Immature natural killer cell (primary cell): ENCODE measurements at regions not wholly inside any gene's neighbourhood (a gene's known extent, or its start where the extent isn't known, plus 50 kb on each side); places are given as distances from the start of the nearest gene placed in this dataset.

Experiments used
- DNase-seq, 3 donors: peaks; one replicate each; pipeline ENCODE4 v3.0.0; 2022; ENCODE audit warnings: mixed read lengths in 1 of 3
- H3K27ac Mint-ChIP-seq, 6 donors: one replicate each; pipeline ENCODE4 v1.8.0; 2020; ENCODE audit warnings: mixed read lengths in 6 of 6, mild to moderate bottlenecking in 5 of 6, inconsistent platforms in 4 of 6, moderate library complexity in 3 of 6
- H3K27me3 Mint-ChIP-seq, 3 donors: one replicate each; pipeline ENCODE4 v1.8.0; 2020 to 2021; ENCODE audit warnings: low read depth in 3 of 3, mild to moderate bottlenecking in 3 of 3, mixed read lengths in 3 of 3, moderate library complexity in 3 of 3, inconsistent platforms in 1 of 3
- H3K36me3 Mint-ChIP-seq, 3 donors: one replicate each; pipeline ENCODE4 v1.8.0; 2020; ENCODE audit warnings: mixed read lengths in 3 of 3, inconsistent platforms in 2 of 3, mild to moderate bottlenecking in 2 of 3
- H3K4me1 Mint-ChIP-seq, 2 donors: one replicate each; pipeline ENCODE4 v1.8.0; 2020; ENCODE audit warnings: inconsistent platforms in 2 of 2, mild to moderate bottlenecking in 2 of 2, mixed read lengths in 2 of 2, moderate library complexity in 1 of 2
- H3K4me3 Mint-ChIP-seq, 5 donors: one replicate each; pipeline ENCODE4 v1.8.0; 2020; ENCODE audit warnings: mild to moderate bottlenecking in 5 of 5, mixed read lengths in 5 of 5, inconsistent platforms in 3 of 5, moderate library complexity in 3 of 5
- H3K9me3 Mint-ChIP-seq, 6 donors: one replicate each; pipeline ENCODE4 v1.8.0; 2020; ENCODE audit warnings: mild to moderate bottlenecking in 6 of 6, mixed read lengths in 6 of 6, inconsistent platforms in 4 of 6, moderate library complexity in 3 of 6

DNA sequence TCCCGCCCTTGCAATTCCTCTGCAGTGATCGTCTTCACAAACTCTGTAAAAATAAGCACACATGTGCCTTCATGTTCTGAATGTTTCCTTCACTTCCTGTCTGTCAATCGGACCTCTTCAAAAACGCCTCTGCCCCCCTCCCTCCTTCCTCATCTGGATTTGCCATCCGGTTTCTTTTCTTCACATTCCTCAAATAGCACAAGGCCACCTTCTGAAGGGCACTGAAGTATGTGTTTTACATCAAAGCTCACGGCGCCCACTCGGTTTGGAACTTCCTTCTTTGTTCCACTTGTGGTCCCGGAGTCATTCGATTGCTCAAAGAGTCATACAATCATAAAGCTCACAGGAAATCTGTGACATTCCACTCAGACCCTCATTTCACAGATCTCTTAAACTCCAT, 758.1 kb upstream of the SALL3 start:
- Mint-ChIP-seq H3K4me1 (no peaks in the 10 kb centered on the region), H3K27ac (no peak overlapping the region), H3K27me3 (peaks cover 0 to 5% (median 3%) of the 10 kb centered on the region in 3 donors), H3K36me3 (no peaks in the 10 kb centered on the region), H3K9me3 (peaks cover 0 to 6% (median 1%) of the 10 kb centered on the region in 6 donors), H3K4me3 (no peak overlapping the region)
- DNase-seq, result no peak

DNA sequence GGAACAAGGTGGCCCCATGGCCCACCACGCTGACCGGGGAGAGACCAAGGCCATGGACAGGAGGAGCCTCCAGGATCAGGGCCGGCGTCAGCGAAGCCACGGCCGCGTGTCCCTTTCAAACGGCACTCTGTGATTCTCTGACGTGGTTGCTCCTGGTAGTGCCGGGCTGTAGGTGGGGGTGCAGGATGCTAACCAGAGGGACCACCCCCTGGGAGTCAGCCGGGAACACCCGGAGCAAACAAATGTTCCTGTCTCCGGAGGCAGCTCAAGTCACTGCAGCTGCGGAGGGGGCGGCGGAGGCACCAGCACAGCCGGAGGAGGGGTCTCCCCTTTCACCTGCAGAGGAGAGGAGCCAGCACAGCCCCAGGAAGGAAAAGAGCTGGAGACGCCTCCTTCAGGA, 750.6 kb upstream of the SALL3 start:
- Mint-ChIP-seq H3K27ac (no peak overlapping the region), H3K27me3 (peaks cover 0 to 6% (median 0%) of the 10 kb centered on the region in 3 donors), H3K36me3 (no peaks in the 10 kb centered on the region), H3K9me3 (peaks cover 0 to 7% (median 2%) of the 10 kb centered on the region in 6 donors), H3K4me3 (no peak overlapping the region), H3K4me1 (no peaks in the 10 kb centered on the region)
- DNase-seq, result no peak

DNA sequence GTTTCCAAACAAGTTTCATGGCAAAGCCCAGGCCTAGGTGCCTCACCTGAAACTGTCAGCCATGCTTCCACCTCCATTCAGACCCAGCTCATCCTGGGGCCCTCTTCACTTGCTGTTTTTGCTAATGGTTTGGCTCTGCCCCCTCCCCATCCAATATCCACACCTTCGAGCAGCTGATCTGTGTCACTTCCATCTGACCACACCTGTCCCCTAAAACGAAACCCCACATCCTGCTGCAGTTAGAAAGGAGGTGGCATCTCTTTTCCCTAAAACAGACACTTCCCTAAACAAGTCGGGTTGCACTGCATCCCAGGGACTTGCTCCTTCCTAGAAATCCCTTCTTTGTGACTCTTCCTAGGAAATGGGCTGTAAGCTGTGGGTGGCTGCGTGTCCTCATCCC, 748.7 kb upstream of the SALL3 start:
- Mint-ChIP-seq H3K27ac (no peak overlapping the region), H3K9me3 (peaks cover 0 to 7% (median 0%) of the 10 kb centered on the region in 6 donors), H3K27me3 (peaks cover 0 to 6% (median 0%) of the 10 kb centered on the region in 3 donors), H3K36me3 (no peaks in the 10 kb centered on the region), H3K4me1 (no peaks in the 10 kb centered on the region), H3K4me3 (no peak overlapping the region)
- DNase-seq, result no peak

DNA sequence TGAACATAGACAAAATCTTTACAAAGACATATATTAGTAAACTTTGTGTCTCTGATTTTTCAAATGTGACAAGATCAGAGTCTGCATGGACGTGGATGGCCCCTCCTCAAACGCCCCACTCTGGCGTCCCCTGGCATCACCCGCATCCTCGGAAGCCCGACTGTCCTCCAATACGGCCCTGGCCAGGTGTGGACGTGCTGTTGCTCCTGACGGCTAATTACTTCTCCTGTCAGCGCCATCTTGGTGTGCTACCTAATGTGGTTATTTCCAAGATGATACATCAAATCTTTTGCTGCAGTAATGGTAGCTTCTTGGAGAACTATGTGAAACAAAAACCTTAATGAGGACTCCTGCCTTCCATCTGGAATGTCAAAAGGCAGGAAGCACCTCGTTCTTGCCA, 747.4 kb upstream of the SALL3 start:
- Mint-ChIP-seq H3K4me3 (no peak overlapping the region), H3K27ac (no peak overlapping the region), H3K27me3 (peaks cover 0 to 3% (median 0%) of the 10 kb centered on the region in 3 donors), H3K9me3 (peaks cover 0 to 7% (median 0%) of the 10 kb centered on the region in 6 donors), H3K4me1 (no peaks in the 10 kb centered on the region), H3K36me3 (no peaks in the 10 kb centered on the region)
- DNase-seq, result no peak

DNA sequence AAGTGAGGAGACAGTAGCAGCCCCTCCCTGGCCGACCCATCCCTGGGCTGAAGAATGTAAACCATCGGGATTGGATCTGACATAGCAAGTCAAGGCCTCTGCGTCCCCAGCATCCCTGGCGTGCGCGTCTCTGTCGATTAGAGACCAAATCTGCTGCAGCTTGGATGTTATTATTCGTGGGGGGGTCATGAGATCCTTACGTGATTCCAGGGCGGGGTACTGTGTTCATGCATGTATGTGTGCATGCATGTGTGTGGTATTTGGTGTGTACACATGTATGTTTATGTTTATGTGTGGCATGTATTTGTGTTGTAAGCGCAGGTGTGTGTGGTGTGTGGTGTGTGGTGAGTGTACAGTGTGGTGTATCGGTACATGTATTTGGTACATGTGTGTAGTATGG, 741.8 kb upstream of the SALL3 start:
- Mint-ChIP-seq H3K9me3 (peaks cover 0 to 6% (median 2%) of the 10 kb centered on the region in 6 donors), H3K4me1 (peaks cover 0 to 6% of the 10 kb centered on the region in 2 donors), H3K4me3 (peak overlapping the region in 1 of 5 donors; percentile 9), H3K36me3 (peaks cover 0 to 4% (median 0%) of the 10 kb centered on the region in 3 donors), H3K27me3 (peaks cover 0 to 6% (median 1%) of the 10 kb centered on the region in 3 donors), H3K27ac (no peak overlapping the region)
- no peak for DNase-seq

DNA sequence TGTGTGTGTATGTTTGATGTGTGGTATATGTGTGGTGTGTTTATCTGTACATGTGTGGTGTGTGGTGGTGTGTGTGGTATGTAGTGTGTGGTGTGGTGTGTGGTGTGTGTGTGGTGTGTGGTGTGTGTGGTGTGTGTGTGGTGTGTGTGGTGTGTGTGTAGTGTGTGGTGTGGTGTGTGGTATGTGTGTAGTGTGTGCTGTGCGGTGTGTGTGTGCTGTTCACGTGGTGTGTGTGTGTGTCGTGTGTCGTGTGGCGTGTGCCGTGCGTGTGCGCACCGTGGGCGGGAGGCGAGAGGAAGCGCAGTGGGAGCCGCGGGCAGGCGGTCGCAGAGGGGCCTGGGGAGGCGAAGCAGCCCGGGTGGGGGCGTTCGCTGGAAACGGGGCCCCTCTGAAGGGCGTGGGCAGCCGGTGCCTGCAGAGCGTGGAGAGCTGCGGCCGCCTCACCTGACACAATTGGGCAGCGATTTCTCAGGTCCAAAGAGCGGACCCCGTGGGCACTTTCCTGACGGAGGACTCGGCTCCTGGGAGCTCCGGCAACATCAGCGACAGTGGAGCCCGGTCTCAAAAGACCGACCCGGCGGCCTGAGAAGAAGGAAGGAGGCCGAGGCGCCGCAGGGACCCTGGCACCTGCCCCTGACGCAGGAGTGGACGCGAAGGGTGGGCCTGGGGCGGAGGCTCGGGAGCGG, 741.1 kb upstream of the SALL3 start:
- peaks cover 0 to 6% (median 1%) of the 10 kb centered on the region in 3 donors for H3K27me3 Mint-ChIP-seq
- peak overlapping the region in 1 of 5 donors; percentile 9 for H3K4me3 Mint-ChIP-seq
- no peak for DNase-seq
- peaks cover 0 to 6% of the 10 kb centered on the region in 2 donors for H3K4me1 Mint-ChIP-seq
- peaks cover 0 to 6% (median 2%) of the 10 kb centered on the region in 6 donors for H3K9me3 Mint-ChIP-seq
- H3K27ac Mint-ChIP-seq, result no peak overlapping the region
- H3K36me3 Mint-ChIP-seq, result peaks cover 0 to 4% (median 0%) of the 10 kb centered on the region in 3 donors

DNA sequence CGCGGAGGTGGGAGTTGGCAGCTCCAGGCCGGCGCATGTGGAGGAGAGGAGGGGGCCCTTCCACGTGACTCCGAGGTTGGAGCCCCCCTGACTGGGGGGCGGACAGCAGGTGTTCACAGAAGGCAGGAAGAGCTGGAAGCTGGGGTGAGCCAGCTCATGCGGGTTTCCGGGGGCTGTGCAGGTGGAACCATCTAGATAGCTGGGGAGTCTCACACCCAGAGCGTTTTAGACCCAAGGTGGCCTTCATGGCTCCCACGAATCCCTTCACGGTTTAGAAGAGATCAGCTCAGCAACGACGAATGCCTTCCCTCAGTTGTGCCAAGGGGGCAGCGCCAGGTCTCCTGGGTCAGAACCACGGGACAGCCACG, 740.5 kb upstream of the SALL3 start:
- Mint-ChIP-seq H3K36me3 (peaks cover 0 to 4% (median 0%) of the 10 kb centered on the region in 3 donors), H3K4me3 (no peak overlapping the region), H3K4me1 (peaks cover 0 to 6% of the 10 kb centered on the region in 2 donors), H3K27me3 (peaks cover 0 to 6% (median 1%) of the 10 kb centered on the region in 3 donors), H3K27ac (no peak overlapping the region), H3K9me3 (peaks cover 0 to 6% (median 2%) of the 10 kb centered on the region in 6 donors)
- no peak for DNase-seq

DNA sequence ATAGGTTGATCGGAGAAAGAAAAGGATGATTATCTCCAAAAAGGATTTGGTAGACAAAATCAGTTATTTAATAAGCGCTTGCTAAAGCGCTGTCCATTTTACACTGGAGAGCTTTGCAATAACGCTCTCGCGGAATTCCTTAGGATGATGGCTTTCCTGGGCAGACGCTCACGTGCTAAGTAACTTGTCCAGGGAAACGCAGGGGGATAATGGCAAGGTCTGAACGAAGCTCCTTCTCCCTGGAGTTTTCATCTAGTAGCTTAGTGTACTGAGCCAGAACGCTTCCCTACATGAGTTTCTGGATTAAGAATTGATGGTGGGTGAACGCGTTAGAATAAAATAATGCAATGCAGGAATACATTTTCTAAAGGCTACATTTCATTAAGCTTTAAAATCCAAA, 739.5 kb upstream of the SALL3 start:
- H3K4me1 Mint-ChIP-seq, result peaks cover 0 to 6% of the 10 kb centered on the region in 2 donors
- no peak overlapping the region for H3K27ac Mint-ChIP-seq
- H3K27me3 Mint-ChIP-seq, result peaks cover 0 to 6% (median 1%) of the 10 kb centered on the region in 3 donors
- H3K36me3 Mint-ChIP-seq, result peaks cover 0 to 4% (median 0%) of the 10 kb centered on the region in 3 donors
- H3K4me3 Mint-ChIP-seq, result no peak overlapping the region
- DNase-seq, result no peak
- H3K9me3 Mint-ChIP-seq, result peaks cover 0 to 6% (median 2%) of the 10 kb centered on the region in 6 donors

DNA sequence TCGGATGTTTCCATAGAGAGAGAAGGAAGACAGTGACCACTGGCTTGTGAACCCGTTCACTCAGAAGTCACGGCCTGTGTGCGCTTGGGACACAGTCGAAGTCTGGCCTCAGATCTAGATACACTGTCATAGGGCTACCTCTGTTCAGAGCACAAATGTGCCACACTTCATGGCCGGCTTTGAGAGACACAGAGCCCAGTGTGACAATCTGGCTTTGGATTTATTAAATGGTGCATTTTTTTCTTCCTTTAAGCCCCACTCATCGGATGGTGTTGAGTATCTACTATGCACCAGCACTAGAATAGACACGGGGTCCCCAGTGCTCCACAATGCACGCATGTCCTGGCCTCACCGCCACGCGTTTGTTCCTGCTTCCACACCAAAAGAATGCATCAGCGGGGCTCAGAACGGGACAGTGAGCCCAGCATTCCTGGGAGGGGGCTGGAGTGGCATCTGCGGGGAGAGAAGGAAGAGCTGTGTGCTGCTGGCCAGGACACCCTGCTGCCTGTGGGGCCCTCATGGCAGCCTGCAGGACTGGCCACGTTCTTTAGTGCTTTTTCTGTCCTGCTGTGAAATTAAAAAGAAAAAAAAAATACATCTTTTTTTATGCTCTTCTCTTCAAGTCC, 738.9 kb upstream of the SALL3 start:
- no peak overlapping the region for H3K4me3 Mint-ChIP-seq
- peaks cover 0 to 6% of the 10 kb centered on the region in 2 donors for H3K4me1 Mint-ChIP-seq
- peaks cover 0 to 6% (median 2%) of the 10 kb centered on the region in 6 donors for H3K9me3 Mint-ChIP-seq
- H3K36me3 Mint-ChIP-seq, result peaks cover 0 to 4% (median 0%) of the 10 kb centered on the region in 3 donors
- no peak overlapping the region for H3K27ac Mint-ChIP-seq
- peaks cover 1 to 6% (median 2%) of the 10 kb centered on the region in 3 donors for H3K27me3 Mint-ChIP-seq
- no peak for DNase-seq

DNA sequence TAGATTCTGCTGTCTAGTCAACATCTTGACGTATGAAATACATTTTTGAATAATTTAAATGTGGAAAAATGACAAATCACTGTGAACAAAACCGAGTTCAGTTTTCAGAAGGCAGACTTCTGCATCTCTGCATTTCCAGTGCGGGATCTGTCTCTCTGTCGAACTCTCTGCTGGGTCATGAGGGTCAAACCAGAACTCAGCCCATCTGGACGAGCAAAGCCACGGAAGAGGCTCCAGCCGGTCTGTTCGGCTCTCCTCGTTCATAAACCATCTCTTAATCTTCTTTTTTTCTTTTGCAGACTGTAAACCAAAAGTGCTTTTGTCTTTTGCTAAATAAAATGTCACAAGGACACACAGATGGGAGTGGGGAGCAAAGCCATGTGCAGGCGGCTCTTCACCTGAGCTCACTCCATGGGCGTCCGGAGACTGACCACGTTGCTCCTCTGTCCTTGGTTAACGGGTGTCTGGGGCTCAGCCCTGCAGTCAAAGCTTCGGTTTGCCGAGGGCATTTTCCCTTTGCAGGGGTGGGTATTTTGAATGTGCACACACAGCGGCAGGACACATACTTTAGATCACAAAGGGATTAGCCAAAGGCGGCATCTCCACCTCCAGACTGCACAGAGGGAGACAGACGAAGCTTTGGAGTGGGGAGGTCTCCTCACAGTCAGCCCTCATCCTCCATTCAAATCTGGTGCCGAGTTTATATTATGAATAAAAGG, 737.9 kb upstream of the SALL3 start:
- H3K27ac Mint-ChIP-seq, result no peak overlapping the region
- peaks cover 1 to 6% (median 2%) of the 10 kb centered on the region in 3 donors for H3K27me3 Mint-ChIP-seq
- no peak overlapping the region for H3K4me3 Mint-ChIP-seq
- H3K4me1 Mint-ChIP-seq, result peaks cover 0 to 6% of the 10 kb centered on the region in 2 donors
- H3K9me3 Mint-ChIP-seq, result peaks cover 0 to 6% (median 2%) of the 10 kb centered on the region in 6 donors
- H3K36me3 Mint-ChIP-seq, result peaks cover 0 to 4% (median 0%) of the 10 kb centered on the region in 3 donors
- no peak for DNase-seq

DNA sequence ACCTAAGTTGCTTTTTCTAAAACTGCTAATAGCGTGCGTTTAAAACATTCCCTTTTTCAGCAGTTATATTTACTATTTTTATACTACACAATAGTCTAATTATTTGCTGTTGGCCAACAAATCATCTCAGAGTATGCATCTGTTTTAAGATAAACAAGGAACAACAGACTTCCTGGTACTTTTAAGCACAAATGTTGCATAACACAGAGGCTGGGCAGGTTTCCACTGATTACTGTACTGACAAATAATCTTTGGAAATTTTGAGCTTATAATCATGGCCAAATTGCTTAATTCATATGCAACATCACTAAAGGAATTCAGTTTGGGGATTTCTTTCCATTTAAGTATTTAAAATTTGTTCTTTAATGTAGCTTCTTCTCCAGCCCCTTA, 737.4 kb upstream of the SALL3 start:
- H3K4me3 Mint-ChIP-seq, result no peak overlapping the region

DNA sequence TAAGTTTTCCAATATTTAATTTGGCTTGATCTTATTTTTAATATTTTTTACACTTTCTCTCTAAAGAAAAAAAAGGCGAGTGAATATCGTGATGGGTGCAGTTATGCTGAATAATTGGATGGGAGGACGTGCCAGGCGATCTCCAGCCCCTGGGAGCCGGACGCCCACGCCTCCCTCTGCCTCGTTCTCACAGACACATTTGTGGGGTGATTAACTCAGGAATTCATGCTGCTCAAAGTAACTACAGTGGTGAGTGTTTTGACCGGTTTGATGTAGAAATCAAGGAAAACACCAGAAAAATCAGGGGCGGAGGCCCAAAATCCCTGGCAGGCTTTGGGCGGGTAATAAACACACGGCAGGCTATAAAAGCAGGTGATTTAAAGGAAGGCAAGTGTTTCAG, 736.8 kb upstream of the SALL3 start:
- Mint-ChIP-seq H3K4me3 (no peak overlapping the region), H3K9me3 (peaks cover 0 to 6% (median 2%) of the 10 kb centered on the region in 6 donors), H3K4me1 (peaks cover 0 to 6% of the 10 kb centered on the region in 2 donors), H3K36me3 (peaks cover 0 to 4% (median 0%) of the 10 kb centered on the region in 3 donors), H3K27me3 (peaks cover 1 to 6% (median 2%) of the 10 kb centered on the region in 3 donors), H3K27ac (no peak overlapping the region)
- DNase-seq, result no peak

More for the DNA sequence above, 737.4 kb upstream of the SALL3 start:
- DNase-seq, result no peak
- Mint-ChIP-seq H3K4me1 (peaks cover 0 to 6% of the 10 kb centered on the region in 2 donors), H3K27ac (no peak overlapping the region), H3K27me3 (peaks cover 1 to 6% (median 2%) of the 10 kb centered on the region in 3 donors), H3K36me3 (peaks cover 0 to 4% (median 0%) of the 10 kb centered on the region in 3 donors), H3K9me3 (peaks cover 0 to 6% (median 2%) of the 10 kb centered on the region in 6 donors)

DNA sequence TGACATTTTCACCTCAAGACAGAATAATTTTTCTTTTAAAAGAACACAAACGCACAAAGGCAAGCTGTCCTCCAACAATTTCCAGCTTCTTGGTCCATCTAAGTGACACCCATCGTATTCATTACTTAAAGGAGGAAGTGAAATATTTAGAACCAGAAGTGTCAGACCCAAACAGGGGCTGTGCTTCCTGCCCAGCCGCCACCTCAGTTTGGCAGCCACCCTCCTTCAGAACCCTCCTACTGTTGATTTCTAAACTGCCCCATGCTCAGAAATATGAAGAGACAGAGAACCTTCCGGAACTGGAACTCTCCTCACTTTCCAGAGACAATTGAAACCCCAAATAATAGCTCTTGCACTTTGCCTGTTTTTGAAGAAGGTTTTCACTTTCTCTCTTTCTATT, 734.8 kb upstream of the SALL3 start:
- DNase-seq, result no peak
- Mint-ChIP-seq H3K36me3 (no peaks in the 10 kb centered on the region), H3K9me3 (no peaks in the 10 kb centered on the region), H3K4me1 (no peaks in the 10 kb centered on the region), H3K27me3 (peaks cover 0 to 2% (median 0%) of the 10 kb centered on the region in 3 donors), H3K4me3 (no peak overlapping the region), H3K27ac (no peak overlapping the region)

DNA sequence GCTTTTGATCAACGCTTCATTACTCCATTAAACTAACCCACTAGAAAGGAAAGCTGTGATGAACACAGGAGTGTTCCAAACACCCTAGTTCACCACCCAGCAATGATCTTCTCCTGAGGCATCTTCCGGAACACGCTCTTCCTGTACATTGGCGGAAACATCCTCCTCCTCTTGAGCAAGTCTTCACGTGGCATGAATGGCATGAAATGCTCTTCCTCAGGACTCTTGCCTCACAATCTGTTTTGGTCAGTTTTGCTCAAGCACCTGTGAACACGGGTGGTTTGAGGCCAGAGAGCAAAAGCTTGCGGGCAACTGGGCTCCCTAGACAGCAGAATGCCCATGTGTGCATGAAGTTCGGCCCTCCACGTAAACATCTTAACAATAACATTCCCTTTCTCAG, 734.2 kb upstream of the SALL3 start:
- Mint-ChIP-seq H3K4me3 (no peak overlapping the region), H3K9me3 (no peaks in the 10 kb centered on the region), H3K36me3 (no peaks in the 10 kb centered on the region), H3K27ac (no peak overlapping the region), H3K4me1 (no peaks in the 10 kb centered on the region), H3K27me3 (peaks cover 0 to 2% (median 0%) of the 10 kb centered on the region in 3 donors)
- DNase-seq, result no peak
